T-helper 1 cell treated with Interleukin-12 subunit alpha and Interleukin-12 subunit beta and Interleukin-4 antibody, amounts not matched to agents 30 ng/mL and 1 ng/mL, for 36 hours (primary cell): ENCODE measurements at regions not wholly inside any gene's neighbourhood (a gene's known extent, or its start where the extent isn't known, plus 50 kb on each side); places are given as distances from the start of the nearest gene placed in this dataset.

ENCODE experiments used
- intact Hi-C: fragments of 100-400 bp; cut with micrococcal nuclease; formaldehyde crosslinking; loops from one replicate; pipeline ENCODE4 v1.15.1; 2024

DNA sequence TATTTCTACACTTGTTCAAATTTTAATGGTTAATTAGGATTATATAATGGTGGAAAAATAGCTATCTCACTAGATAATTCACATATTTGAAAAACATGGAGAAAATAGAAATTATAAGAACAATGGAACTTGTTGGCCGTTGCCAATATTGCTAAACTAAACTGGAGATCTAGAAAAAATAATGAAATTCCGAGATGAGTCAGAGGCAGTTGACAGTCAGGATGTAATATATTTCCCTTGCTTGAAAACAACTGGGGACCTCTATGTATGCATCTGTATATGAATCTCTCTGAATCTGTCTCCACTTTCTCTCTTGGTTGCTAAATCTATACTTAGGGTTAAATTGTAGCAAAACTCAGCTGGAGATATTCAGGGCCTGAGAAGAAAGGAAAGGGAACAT lies 1108.2 kb upstream of the GJE1 start:
- intact Hi-C loops: no loop called here

DNA sequence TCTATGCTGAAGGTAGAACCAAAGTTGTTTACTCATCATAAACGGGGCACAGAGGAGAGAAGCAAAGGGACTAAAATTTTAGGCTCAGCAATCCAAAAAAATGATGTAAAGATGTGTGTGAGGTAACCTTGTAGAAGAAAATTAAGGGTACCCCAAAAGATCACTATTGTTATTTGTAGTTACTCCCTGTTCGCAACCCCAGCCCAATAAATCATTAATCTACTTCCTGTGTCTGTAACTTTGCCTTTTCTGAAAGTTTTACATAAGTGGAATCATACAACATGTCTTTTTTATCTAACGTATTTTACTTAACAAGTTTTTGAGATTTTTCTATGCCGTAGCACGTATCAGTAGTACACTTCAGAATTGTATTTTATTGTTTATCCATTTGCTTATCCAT lies 1114.8 kb upstream of the GJE1 start:
- intact Hi-C loops: no loop called here

DNA sequence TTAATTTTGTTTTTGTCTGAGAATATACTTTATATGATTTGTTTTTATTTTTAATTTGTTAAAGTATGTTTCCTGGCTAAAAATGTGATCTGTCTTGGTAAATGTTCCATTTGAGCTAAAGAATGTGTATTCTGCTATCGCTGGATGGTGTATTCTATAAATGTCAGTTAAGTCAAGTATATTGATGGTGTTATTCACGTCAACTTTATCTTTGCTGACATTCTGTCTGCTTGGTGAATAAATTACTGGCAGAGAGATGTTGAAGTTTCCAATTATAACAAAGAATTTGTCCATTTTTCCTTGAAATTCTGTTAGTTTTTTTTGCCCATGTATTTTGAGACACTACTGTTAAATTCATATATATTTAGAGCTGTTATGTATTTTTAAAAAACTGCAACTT lies 1131.8 kb upstream of the GJE1 start:
- intact Hi-C loops: no loop called here

- intact Hi-C loops: no loop called here
Observed at GRCh38 chr6:140993515-140993914, 1139.2 kb upstream of the GJE1 start.

GRCh38 chr6:140992678-140993077 lies 1140.0 kb upstream of the GJE1 start:
- intact Hi-C loops: no loop called here

GRCh38 chr6:140988780-140989179 lies 1143.9 kb upstream of the GJE1 start:
- intact Hi-C loops: no loop called here

DNA sequence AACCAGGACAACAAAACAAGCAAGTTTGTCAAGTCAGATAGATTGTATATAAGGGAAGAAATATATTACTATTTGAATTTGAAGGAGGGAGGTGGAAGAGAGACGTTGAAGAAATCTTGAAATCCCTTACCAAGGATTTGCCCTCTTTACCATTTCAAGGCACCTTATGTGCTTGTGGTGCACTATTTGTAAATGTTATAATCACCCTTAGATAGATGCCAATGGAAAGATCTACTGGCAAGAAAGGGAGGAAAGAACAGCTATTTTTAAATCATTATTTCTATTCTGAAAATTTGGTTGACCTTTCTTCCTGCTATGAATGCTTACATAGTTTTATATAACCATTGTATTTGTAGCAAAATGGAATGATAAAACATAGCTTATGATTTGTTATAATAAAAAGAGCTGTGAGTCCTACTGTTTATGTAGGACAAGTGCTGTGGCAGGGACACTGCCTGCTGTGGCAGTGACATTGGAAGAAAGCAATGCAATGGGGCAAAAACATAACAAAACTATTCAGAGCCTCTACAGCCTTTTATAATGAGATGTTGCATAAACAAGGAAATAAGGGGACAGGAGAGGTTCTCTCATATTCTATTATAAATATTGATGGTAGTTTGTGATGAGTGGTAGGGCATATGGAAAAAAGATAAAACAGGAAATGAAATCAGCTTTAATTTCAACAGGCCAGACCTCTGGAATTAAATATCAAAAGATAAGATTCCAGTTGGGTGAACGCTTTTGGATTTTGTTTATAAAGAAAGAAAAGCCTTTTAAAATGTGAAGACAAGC lies 1145.2 kb upstream of the GJE1 start:
- intact Hi-C loops: no loop called here

DNA sequence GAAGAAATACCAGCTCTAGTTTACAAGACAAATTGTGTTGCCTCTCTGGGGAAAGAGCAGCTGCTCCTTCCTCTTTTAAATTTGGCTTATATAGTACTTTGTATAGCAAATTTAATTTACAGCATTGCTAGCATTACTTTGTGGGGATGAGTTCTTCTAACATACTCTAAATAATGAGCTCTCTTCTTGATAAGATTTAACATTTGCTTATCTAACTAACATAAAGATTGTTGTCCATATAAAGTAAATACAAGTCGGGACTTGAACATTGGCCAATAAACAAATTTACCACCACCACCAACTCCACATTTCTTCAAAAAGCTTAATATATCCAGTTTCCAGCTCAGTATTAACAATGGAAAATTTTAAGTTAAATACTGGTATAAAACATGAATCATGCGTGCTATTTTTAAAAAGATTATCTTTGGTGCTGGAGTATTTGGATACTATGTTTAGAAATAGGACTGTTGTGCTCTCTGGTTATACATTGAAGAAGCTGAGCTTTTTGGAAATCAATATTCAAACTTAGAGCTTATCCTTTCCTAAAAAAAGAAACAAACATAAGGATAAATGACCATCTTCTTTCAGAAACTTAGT lies 1146.9 kb upstream of the GJE1 start:
- intact Hi-C loops: no loop called here

DNA sequence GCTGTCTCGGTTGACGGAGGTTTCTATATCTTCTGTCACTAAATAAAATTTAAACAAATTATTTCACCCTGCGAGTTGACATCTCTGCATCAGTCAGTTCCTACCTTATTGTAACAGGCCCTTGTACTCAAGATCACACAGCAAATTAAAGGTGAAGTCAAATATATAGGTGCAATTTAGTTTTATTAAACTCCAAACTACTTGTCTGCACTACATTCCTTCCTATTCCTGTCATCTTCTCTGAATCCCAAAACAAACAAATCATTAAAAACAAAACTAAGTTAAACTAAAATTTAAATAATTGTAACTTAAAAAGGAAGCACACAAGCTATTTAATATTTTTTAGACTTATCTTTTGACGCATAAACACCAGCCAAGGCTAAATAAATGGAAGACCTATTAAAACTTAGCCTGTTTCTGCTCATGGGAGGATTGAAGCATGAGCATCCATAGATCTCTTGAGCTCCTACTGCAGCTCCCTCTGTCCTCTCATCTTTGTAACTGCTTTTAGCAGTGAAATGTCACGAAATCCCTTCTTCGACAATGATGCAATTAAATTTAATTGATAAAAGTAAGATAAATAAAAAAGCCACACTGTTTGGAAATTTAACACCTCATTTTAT lies 1152.3 kb upstream of the GJE1 start:
- intact Hi-C loops: no loop called here

GRCh38 chr6:140979642-140980091 lies 1153.1 kb upstream of the GJE1 start:
- intact Hi-C loops: no loop called here

- intact Hi-C loops: no loop called here
Observed at GRCh38 chr6:140977403-140977802, 1155.3 kb upstream of the GJE1 start.

DNA sequence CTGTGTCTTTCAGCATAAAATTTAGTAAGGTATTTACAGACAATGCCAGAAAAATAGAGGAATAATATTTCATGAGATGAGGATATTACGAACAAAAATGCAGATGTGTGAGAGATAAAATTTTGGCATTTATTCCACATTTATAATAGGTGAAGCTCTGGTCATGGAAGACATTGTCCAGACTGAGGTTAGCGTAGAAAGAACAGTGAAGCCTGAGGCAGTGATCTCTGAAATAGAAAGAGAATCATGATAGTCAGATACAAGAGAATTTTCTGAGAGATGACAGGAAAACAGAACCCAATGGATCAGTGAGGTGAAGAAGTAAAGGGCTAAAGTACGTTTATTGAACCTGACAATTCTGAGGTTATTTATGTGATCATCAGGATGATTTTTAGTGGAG lies 1155.9 kb upstream of the GJE1 start:
- intact Hi-C loops: no loop called here

GRCh38 chr6:140970485-140970884 lies 1162.2 kb upstream of the GJE1 start:
- intact Hi-C loops: no loop called here

GRCh38 chr6:140968062-140968461 lies 1164.7 kb upstream of the GJE1 start:
- intact Hi-C loops: no loop called here

- intact Hi-C loops: no loop called here
Observed at GRCh38 chr6:140966676-140967075, 1166.0 kb upstream of the GJE1 start.

GRCh38 chr6:140960566-140960965 lies 1172.2 kb upstream of the GJE1 start:
- intact Hi-C loops: no loop called here

DNA sequence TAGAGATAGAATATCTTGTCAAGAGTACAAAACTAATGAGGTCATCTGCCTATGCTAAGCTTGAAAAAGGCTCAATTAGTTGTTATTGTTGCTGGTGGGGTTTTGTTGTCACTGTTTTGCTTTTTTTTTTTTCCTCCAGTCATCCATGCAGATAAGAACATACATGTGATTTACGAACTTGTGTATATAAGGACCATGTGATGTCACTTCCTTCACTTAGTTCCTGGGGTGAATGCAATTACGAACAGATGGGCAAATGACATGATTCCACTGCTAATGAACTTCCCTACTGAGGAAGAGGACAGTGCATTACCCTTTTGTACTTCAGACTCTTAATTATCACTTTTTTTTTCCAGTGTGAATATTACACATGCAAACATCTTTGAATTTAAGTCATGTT lies 1175.3 kb upstream of the GJE1 start:
- intact Hi-C loops: no loop called here

DNA sequence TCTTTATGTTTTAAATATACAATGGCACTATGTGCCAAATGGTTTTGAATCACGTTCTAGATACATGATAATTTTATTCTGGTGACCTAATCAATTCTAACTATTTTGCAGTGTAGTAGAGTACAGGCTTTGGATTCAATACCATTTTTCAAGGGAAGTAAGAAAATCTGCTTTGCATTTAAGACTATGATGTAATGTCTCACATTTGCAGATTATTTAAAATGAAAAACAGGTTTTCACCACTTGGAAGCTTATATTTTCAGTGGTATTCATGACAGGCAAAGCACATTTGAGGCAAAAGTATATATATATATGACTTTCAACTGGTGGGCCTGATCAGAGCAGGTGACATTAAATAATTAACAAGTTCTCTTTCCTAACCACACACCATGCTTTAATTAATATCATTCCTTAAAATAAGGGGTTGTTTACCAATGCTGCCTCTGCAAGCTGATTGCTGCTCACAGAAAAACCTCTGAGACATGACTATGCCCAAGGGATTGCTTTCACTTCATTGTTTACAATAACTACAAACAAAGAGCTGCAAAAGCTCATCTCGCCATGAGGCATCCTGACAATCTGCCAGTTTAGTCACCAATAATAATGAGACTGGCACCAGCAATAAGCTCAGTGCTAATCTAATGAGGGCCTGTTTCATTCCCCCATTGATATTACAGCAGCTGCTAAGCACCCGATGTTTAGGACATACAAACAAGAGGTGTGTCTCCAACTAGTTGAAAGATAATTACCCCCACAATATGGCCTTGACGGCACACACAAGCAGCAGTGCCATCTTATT lies 1176.0 kb upstream of the GJE1 start:
- intact Hi-C loops: no loop called here

DNA sequence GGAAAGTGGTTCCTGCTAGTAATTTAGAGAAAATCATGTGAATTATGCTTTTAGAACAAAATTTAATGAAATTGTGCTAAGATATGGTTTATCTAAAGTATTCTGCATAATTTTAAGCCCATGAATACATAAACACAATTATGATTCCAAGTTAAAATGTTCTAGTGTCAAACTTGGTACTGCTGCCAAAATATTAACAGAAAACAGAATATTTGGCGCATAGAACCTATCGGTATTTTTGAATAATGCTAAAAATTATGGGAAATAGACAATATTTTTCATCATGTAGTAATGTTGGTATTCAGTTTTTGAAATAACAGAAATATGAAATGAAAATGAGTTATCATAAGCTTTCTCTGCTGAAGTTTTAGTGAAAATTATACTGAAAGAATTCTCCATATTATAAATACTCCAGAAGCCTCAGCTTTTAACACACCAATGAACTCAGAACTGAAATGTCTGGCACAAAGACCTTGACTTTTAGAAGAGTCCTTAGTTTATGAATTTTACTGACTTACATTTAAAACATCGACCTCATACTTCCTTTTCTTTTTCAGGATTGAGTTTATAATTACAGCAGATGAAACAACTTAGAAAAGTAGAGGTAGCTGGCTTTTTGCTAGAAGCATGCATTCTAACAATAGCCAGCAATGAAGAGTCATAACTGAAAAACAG lies 1192.3 kb upstream of the GJE1 start:
- intact Hi-C loops: no loop called here

DNA sequence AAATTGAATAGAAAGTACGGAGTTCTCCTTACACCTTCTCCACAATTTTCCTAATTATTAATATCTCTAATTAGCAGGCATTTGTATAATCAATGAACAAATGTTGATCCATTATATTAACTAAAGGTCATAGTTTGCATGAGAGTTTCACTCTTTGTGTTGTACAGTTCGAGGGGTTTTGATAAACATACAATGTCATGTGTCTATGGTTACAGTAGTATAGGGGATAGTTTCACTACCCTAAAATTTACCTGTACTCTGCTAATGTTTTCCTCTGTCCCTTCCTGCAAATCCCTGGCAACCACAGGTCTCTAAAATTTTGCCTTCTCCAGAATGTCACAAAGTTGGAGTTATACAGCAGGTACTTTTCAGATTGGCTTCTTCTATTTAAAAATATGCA lies 1199.8 kb upstream of the GJE1 start:
- intact Hi-C loops: no loop called here

GRCh38 chr6:140931581-140931980 lies 1201.1 kb upstream of the GJE1 start:
- intact Hi-C loops: no loop called here
